Testis (tissue), 2 donors: ENCODE measurements at regions not wholly inside any gene's neighbourhood (a gene's known extent, or its start where the extent isn't known, plus 50 kb on each side); places are given as distances from the start of the nearest gene placed in this dataset.

Experiments
- CTCF ChIP-seq, 3 experiments: fragments of 450-650 bp in 2 of 3; fragments of 200-600 bp in 1 of 3; sonication (generic) in 1 of 3; IDR thresholded peaks; one replicate each; pipeline ENCODE4 v1.5.1; 2016 to 2019; ENCODE audit warnings: antibody characterized with exemption in 3 of 3, mild to moderate bottlenecking in 2 of 3, moderate library complexity in 1 of 3
- POLR2A ChIP-seq: fragments of 450-650 bp; IDR thresholded peaks from one replicate; pipeline ENCODE4 v1.6.1; 2017; ENCODE audit warnings: antibody characterized with exemption, mild to moderate bottlenecking, moderate library complexity

- TF ChIP-seq CTCF (IDR thresholded peaks at IDR 0.05) (no peak), POLR2A (no peak)
These were observed 368.4 kb downstream of the TFEC start for GRCh38 chr7:115662120-115662519.
